ENCODE measurements at regions not wholly inside any gene's neighbourhood (a gene's known extent, or its start where the extent isn't known, plus 50 kb on each side); places are given as distances from the start of the nearest gene placed in this dataset.
"Not testable (repeated sequence)": the region's sequence is repeated elsewhere in the genome, so short reads cannot be mapped to it uniquely, and the experiment has no call there.

- not testable (repeated sequence) for FAIRE-seq; DNase-seq (ENCODE audit: low spot score)
Measured at GRCh38 chr5:2349768-2350167, 401.7 kb downstream of the IRX2 start.

DNA sequence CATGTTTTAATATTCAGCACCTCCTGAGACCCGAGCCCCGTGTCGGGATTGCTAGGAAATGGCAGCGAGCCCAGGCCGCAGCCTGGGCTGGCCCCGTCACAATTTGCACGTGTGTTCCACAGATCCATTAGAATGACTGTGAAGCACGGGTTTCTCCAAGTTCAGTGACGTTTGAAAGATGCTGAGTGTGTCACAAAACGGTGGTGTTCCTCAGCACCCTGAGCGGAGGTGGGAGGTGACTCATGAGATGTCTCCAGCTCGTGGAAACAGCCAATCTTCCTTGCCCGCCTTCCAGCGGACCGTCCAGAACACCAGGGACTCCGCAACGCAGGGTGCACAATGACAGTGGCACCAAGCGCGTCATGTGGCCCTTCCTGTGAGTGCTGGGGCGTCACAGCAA lies 412.8 kb downstream of the IRX2 start:
- no peak for FAIRE-seq
- no peak for DNase-seq (ENCODE audit: low spot score)

DNA sequence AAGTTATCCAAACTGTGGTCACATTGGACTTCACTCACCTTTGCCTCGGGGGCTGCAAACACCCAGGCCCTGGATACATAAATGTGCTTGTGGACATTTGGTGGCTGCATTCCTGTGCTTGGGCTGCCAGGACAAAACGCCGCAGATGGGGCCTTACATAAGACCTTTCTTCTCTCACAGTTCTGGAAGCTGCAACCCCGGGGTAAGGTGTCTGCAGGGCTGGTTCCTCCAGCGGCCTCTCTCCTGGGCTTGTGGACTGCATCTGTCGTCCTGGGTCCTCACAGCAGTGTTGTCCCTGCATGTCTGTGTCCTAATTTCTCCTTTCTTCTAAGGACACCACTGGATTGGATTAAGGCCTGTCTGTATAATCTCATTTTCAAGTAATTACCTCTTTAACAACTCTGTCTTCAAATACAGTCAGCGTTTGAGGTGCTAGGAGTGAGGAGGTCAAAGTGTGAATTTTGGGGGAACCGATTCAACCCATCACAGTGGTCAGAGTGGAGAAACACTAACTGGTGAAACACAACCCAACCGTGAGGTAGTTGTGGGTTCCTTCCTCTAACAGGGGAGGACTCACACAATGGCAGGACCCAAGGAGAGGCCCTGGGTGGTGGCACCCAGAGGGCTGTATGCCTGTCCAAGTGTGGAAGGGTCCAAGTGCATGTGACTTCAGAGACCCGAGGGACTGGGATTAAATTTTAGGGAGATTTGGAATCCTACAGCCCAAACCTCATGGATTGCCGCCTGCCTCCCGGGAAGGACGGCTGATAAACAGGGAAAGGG lies 415.6 kb downstream of the IRX2 start:
- no peak for FAIRE-seq
- no peak for DNase-seq (ENCODE audit: low spot score)

GRCh38 chr5:2335125-2335732 lies 416.2 kb downstream of the IRX2 start:
- FAIRE-seq (no peak), DNase-seq (ENCODE audit: low spot score) (no peak)

GRCh38 chr5:2334719-2335118 lies 416.8 kb downstream of the IRX2 start:
- FAIRE-seq, result no peak
- DNase-seq (ENCODE audit: low spot score), result no peak

GRCh38 chr5:2333291-2333690 lies 418.2 kb downstream of the IRX2 start:
- FAIRE-seq, result no peak
- DNase-seq (ENCODE audit: low spot score), result no peak

- DNase-seq (ENCODE audit: low spot score) (no peak), FAIRE-seq (no peak)
Measured at GRCh38 chr5:2332521-2332920, 419.0 kb downstream of the IRX2 start.

DNA sequence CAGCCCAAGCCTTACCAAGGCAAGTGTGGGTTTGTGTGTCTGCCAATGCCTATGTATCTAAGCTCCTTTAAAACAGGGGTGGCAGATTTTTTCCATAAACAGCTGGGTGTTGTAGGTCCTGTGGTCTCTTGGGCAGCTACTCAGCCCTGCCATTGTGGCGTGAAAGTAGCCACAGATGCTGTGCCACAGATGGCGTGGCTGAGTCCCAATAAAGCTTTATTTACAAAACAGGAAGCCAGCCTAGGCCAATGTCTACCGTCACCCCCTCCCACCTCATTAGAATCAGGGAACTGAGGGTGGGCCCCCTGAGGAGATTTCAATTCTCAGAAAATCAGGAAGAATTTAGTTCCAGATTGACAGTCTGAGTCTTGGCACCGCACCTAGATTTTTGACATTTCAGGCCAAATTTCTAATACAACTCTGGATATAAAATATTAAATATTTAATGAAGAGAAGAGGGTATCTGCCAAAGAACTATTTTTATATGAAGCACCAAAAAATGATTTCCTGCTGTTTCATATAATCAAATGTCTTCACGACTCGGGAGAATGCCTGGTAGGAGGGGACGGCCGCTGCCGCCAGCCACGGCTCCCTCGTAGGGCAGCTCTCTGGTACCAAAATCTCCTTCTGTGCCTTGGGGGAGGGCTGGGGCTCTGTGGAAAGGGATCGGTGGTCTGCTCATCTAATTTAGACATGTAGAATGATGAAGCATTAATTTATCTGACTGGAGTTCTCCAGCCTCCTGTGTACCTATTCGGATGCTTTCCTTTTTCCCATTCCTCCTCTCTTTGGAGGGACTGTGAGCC lies 420.9 kb downstream of the IRX2 start:
- no peak for FAIRE-seq
- no peak for DNase-seq (ENCODE audit: low spot score)

DNA sequence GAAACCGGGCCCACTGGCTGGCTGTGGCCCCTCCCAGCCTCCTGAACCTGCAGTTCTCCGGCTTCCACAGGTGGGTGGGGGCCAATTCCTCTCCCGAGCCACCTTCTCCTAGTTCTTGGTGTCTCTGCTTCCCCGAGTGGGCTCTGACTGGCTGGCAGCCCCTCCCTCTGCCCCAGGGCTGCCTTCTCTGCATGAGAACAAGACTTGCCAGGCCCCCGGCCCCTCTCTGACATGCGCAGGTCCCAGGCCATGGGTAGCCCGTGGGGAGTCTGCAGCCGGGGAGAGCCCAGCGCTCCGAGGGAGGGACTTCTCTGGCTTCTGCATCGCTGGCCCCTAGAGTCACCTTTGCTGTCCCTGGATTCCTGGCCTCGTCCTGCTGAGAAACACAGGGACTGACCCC lies 421.7 kb downstream of the IRX2 start:
- FAIRE-seq (no peak), DNase-seq (ENCODE audit: low spot score) (no peak)

DNA sequence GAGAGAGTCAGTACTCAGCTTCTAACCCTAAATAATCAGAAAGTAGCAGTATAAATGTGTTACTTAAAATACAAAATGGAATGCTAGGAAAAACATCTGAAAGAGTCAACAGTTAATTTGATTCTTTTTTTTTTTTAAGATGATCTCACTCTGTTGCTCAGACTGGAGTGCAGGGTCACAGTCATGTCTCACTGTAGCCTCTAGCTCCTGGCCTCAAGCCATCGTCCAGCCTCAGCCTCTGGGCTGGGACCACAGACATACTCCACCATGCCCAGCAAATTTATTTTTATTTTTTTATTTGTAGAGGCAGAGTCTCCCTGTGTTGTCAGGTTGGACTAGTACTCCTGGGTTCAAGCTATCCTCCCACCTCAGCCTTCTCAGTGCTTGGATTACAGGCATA lies 424.9 kb downstream of the IRX2 start:
- DNase-seq (ENCODE audit: low spot score), result no peak
- no peak for FAIRE-seq

- FAIRE-seq (no peak), DNase-seq (ENCODE audit: low spot score) (no peak)
Measured at GRCh38 chr5:2324788-2325187, 426.7 kb downstream of the IRX2 start.

DNA sequence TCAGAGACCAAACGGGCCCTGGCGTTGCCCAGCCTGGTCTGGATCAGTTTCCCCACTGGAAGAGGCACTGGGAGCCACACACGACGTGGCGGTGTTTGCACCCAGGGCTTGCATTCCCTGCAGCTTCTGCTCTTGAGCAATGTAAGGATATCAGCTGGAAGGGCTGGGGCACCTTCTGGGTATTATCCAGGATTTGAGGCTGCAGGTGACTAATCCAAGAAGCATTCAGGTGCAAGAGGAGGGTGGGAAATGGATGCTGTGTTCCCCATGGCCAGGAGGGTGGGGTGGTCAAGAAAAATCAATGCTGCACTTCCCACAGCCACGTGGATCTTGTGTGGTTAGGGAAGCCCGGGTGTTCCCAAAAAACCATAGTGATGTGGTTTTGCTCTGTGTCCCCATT lies 430.9 kb downstream of the IRX2 start:
- DNase-seq (ENCODE audit: low spot score) (no peak), FAIRE-seq (no peak)

DNA sequence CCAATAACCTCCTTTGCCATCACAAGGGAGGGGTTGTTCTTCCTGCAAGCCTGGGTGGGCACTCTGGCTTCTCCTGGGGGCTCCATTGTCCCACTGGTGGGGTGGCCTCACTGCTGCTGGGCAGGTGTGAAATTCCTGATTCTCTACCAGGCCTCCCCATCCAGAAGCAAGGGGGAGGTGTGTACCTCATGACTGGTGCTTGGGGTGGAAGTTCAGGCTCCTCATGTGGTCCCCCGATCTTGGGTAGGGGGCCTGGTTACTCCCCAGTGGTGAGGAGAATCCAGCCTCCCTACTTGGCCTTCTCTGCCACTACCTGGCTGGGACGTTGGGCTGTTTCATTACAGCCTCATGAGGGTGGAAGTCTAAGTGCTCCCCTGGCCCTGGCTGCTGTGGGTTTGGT lies 433.9 kb downstream of the IRX2 start:
- DNase-seq (ENCODE audit: low spot score) (no peak), FAIRE-seq (no peak)

- FAIRE-seq, result no peak
Measured at GRCh38 chr5:2311851-2312250, 429.1 kb upstream of the IRX4 start.

GRCh38 chr5:2310946-2311345 lies 428.2 kb upstream of the IRX4 start:
- FAIRE-seq (no peak), DNase-seq (ENCODE audit: low spot score) (no peak)

More at GRCh38 chr5:2311851-2312250, 429.1 kb upstream of the IRX4 start:
- DNase-seq (ENCODE audit: low spot score), result no peak

- FAIRE-seq (no peak), DNase-seq (ENCODE audit: low spot score) (no peak)
Measured at GRCh38 chr5:2307631-2308030, 424.9 kb upstream of the IRX4 start.

DNA sequence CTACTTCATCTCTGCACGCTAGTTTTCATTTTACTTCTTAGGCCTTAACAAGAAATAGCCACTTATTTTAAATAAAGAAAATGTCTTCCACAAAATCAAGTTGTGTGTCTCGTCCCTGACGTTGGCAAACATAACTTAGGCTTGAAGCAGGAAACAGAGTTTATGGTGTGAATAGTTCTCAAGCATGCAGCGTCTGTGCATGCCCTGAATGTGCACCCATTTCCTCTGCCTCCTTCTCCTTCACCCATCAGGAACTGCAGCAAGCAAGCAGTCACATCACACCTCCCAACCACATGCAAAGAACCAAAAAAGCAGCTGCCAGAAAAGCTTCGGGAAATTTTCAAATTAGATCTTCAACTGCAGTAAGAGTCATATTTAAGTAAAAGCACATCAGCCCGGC lies 424.0 kb upstream of the IRX4 start:
- no peak for DNase-seq (ENCODE audit: low spot score)
- FAIRE-seq, result no peak

- no peak for FAIRE-seq
- DNase-seq (ENCODE audit: low spot score), result no peak
Measured at GRCh38 chr5:2303431-2304100, 420.8 kb upstream of the IRX4 start.

DNA sequence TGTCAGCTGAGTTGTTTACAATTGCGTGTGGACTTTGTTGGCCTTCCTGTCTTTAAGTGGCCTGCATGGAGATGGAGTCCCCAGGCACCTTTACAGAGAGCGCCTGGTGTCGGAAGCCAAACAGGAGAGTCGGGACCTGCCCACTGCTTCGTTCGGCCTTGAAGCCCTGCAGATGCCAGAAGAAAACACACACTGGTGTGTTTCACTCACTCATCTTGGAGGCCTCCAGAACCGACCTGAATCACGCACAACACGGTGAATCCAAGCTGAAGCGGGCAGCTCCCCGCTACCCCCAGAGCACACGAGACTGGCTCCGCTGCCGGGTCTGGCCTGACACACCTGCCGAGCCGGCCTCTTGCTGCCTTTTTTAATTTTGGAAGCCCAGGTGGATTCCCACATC lies 419.4 kb upstream of the IRX4 start:
- no peak for DNase-seq (ENCODE audit: low spot score)
- FAIRE-seq, result no peak

GRCh38 chr5:2300861-2301574 lies 418.3 kb upstream of the IRX4 start:
- FAIRE-seq (no peak), DNase-seq (ENCODE audit: low spot score) (no peak)

DNA sequence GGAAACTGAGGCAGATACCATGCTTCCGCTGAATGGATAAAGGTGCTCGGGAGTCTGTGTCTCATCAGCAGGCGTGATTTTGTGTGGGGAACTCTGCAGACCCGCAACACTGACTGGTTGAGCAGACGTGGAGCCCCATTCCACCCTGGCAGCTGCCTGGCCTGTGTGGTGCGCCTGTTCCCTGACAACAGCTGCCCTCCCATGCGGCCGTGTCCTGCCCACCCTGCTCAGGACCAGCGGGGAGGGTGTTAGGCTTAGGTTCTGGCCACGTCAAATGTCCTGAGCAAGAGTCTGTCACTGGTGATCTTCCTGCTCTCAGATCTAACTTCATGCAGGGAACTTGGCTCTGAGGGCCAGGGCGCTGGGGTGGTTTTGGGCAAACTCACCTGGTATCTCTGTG lies 417.7 kb upstream of the IRX4 start:
- DNase-seq (ENCODE audit: low spot score) (no peak), FAIRE-seq (no peak)

Measured in RCC 7860 (cell line).